ENCODE measurements at regions not wholly inside any gene's neighbourhood (a gene's known extent, or its start where the extent isn't known, plus 50 kb on each side); places are given as distances from the start of the nearest gene placed in this dataset.

- H3K36me3 Mint-ChIP-seq: peaks cover 19% of the 10 kb centered on the region
- no peak overlapping the region for H3K27ac ChIP-seq (ENCODE audit: low read length)
- no peaks in the 10 kb centered on the region for H3K4me1 ChIP-seq (ENCODE audit: control insufficient read depth, insufficient read depth, low read length)
- no peak overlapping the region for H3K4me3 Mint-ChIP-seq
- WGBS (ENCODE audit: insufficient coverage): no CpG with 5 or more reads among the region's 2 CpGs
- ATAC-seq: no peak
- no peaks in the 10 kb centered on the region for H3K27me3 ChIP-seq (ENCODE audit: control insufficient read depth, insufficient read depth, low read length)
- peaks cover 0 to 10% of the 10 kb centered on the region in 2 donors for H3K4me1 Mint-ChIP-seq
- H3K27ac Mint-ChIP-seq: no peak overlapping the region
- peaks cover 3 to 14% of the 10 kb centered on the region in 2 donors for H3K9me3 Mint-ChIP-seq
- intact Hi-C loops (cut with micrococcal nuclease): no loop called here
- H3K9me3 ChIP-seq (ENCODE audit: control insufficient read depth, insufficient read depth, low read length): peaks cover 6% of the 10 kb centered on the region
- H3K27me3 Mint-ChIP-seq (ENCODE audit: low read depth in 2 of 2): peaks cover 11% of the 10 kb centered on the region in 2 donors
- TF ChIP-seq, protein P1, sequence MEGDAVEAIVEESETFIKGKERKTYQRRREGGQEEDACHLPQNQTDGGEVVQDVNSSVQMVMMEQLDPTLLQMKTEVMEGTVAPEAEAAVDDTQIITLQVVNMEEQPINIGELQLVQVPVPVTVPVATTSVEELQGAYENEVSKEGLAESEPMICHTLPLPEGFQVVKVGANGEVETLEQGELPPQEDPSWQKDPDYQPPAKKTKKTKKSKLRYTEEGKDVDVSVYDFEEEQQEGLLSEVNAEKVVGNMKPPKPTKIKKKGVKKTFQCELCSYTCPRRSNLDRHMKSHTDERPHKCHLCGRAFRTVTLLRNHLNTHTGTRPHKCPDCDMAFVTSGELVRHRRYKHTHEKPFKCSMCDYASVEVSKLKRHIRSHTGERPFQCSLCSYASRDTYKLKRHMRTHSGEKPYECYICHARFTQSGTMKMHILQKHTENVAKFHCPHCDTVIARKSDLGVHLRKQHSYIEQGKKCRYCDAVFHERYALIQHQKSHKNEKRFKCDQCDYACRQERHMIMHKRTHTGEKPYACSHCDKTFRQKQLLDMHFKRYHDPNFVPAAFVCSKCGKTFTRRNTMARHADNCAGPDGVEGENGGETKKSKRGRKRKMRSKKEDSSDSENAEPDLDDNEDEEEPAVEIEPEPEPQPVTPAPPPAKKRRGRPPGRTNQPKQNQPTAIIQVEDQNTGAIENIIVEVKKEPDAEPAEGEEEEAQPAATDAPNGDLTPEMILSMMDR (IDR thresholded peaks at IDR 0.05): no peak
- H3K36me3 ChIP-seq (ENCODE audit: control insufficient read depth, insufficient read depth, low read length): no peaks in the 10 kb centered on the region
- no peak for DNase-seq
- no peak overlapping the region for H3K4me3 ChIP-seq (ENCODE audit: low read length)
Observed at GRCh38 chr6:4571011-4571410, 205.2 kb upstream of the CDYL start.

DNA sequence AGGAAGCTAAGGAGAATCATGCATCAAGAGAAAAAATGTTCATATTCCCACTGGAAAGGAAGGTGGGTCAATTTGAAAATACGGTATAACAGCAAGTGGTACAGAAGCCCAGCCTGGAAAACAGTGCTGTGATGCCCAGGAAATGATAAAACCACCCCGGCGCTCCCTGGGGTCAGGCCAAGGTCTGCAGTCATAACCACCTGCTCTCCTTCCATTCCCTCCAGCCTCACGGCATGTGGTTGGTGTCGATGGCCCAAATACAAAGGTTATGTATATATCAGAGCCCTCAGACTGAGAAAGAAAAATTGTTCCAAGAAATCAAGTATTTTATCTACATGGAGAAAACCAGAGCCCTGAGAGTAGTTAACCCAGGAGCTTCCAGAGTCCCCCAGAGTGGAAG lies 208.1 kb upstream of the CDYL start:
- ATAC-seq (no peak), DNase-seq (no peak)
- Histone ChIP-seq H3K27ac (ENCODE audit: low read length) (no peak overlapping the region), H3K4me3 (ENCODE audit: low read length) (no peak overlapping the region), H3K27me3 (ENCODE audit: control insufficient read depth, insufficient read depth, low read length) (no peaks in the 10 kb centered on the region), H3K9me3 (ENCODE audit: control insufficient read depth, insufficient read depth, low read length) (peaks cover 6% of the 10 kb centered on the region), H3K4me1 (ENCODE audit: control insufficient read depth, insufficient read depth, low read length) (no peaks in the 10 kb centered on the region), H3K36me3 (ENCODE audit: control insufficient read depth, insufficient read depth, low read length) (no peaks in the 10 kb centered on the region)
- WGBS (ENCODE audit: insufficient coverage): 93% methylated on average over 3 of the region's 5 CpGs
- H3K4me1 Mint-ChIP-seq: no peaks in the 10 kb centered on the region
- H3K27me3 Mint-ChIP-seq (ENCODE audit: low read depth in 2 of 2): peaks cover 9 to 18% of the 10 kb centered on the region in 2 donors
- no peak overlapping the region for H3K27ac Mint-ChIP-seq
- intact Hi-C loops (cut with micrococcal nuclease): no loop called here
- TF ChIP-seq, protein P1 (IDR thresholded peaks at IDR 0.05): no peak
- no peak overlapping the region for H3K4me3 Mint-ChIP-seq
- peaks cover 3 to 14% of the 10 kb centered on the region in 2 donors for H3K9me3 Mint-ChIP-seq
- peaks cover 19% of the 10 kb centered on the region for H3K36me3 Mint-ChIP-seq

GRCh38 chr6:4567141-4567540 lies 209.1 kb upstream of the CDYL start:
- H3K27ac ChIP-seq (ENCODE audit: low read length): no peak overlapping the region
- H3K4me3 ChIP-seq (ENCODE audit: low read length): no peak overlapping the region
- Mint-ChIP-seq H3K27me3 (ENCODE audit: low read depth in 2 of 2) (peaks cover 9 to 20% of the 10 kb centered on the region in 2 donors), H3K4me3 (no peak overlapping the region), H3K9me3 (peaks cover 3 to 14% of the 10 kb centered on the region in 2 donors), H3K27ac (no peak overlapping the region), H3K4me1 (no peaks in the 10 kb centered on the region), H3K36me3 (peaks cover 19% of the 10 kb centered on the region)
- ATAC-seq (no peak), DNase-seq (no peak)
- no peaks in the 10 kb centered on the region for H3K4me1 ChIP-seq (ENCODE audit: control insufficient read depth, insufficient read depth, low read length)
- TF ChIP-seq, protein P1 (IDR thresholded peaks at IDR 0.05): no peak
- WGBS (ENCODE audit: insufficient coverage): 81% methylated on average over 2 of the region's 3 CpGs
- H3K36me3 ChIP-seq (ENCODE audit: control insufficient read depth, insufficient read depth, low read length): no peaks in the 10 kb centered on the region
- H3K27me3 ChIP-seq (ENCODE audit: control insufficient read depth, insufficient read depth, low read length): no peaks in the 10 kb centered on the region
- intact Hi-C loops (cut with micrococcal nuclease): no loop called here
- peaks cover 6% of the 10 kb centered on the region for H3K9me3 ChIP-seq (ENCODE audit: control insufficient read depth, insufficient read depth, low read length)
